WTC11 (cell line): ENCODE measurements at regions not wholly inside any gene's neighbourhood (a gene's known extent, or its start where the extent isn't known, plus 50 kb on each side); places are given as distances from the start of the nearest gene placed in this dataset.

ENCODE experiments used
- CDX4 ChIP-seq: fragments of 250-450 bp; sonication (Bioruptor Pico); IDR thresholded peaks from 2 replicates; pipeline ENCODE4 v1.9.0; 2021; ENCODE audit warnings: moderate library complexity, mild to moderate bottlenecking, inconsistent platforms, borderline replicate concordance
- FOXP1 ChIP-seq: sonication (generic); formaldehyde crosslinking; IDR thresholded peaks from 2 replicates; pipeline ENCODE4 v1.8.0; 2022; ENCODE audit warnings: missing genetic modification reagents, mild to moderate bottlenecking, moderate library complexity, borderline replicate concordance
- MYBL2 ChIP-seq: sonication (generic); formaldehyde crosslinking; IDR thresholded peaks from 2 replicates; pipeline ENCODE4 v1.8.1; 2023; ENCODE audit warnings: mild to moderate bottlenecking, moderate library complexity, missing genetic modification reagents
- NFYB ChIP-seq: sonication (generic); formaldehyde crosslinking; conservative IDR thresholded peaks from 2 replicates; pipeline ENCODE4 v1.8.0; 2022; ENCODE audit warnings: low read depth, missing genetic modification reagents
- USF2 ChIP-seq: sonication (generic); formaldehyde crosslinking; IDR thresholded peaks from 2 replicates; pipeline ENCODE4 v1.8.1; 2023; ENCODE audit warnings: mild to moderate bottlenecking, missing genetic modification reagents, moderate library complexity
- TF ChIP-seq, protein P1 (sequence below): fragments of 200-600 bp; IDR thresholded peaks from 2 replicates; pipeline ENCODE4 v1.8.0; 2022; ENCODE audit warnings: antibody characterized with exemption
- TF ChIP-seq, protein P2 (sequence below): sonication (generic); formaldehyde crosslinking; IDR thresholded peaks from 2 replicates; pipeline ENCODE4 v1.8.0; 2022; ENCODE audit warnings: mild to moderate bottlenecking, missing genetic modification reagents
- TF ChIP-seq, protein P3 (sequence below): sonication (generic); formaldehyde crosslinking; IDR thresholded peaks from 2 replicates; pipeline ENCODE4 v1.8.0; 2022; ENCODE audit warnings: mild to moderate bottlenecking, missing genetic modification reagents

- TF ChIP-seq NFYB (CRISPR knock-in tag) (no peak), USF2 (CRISPR knock-in tag) (no peak), CDX4 (no peak), FOXP1 (CRISPR knock-in tag) (no peak), MYBL2 (CRISPR knock-in tag) (no peak)
- TF ChIP-seq, protein P1, sequence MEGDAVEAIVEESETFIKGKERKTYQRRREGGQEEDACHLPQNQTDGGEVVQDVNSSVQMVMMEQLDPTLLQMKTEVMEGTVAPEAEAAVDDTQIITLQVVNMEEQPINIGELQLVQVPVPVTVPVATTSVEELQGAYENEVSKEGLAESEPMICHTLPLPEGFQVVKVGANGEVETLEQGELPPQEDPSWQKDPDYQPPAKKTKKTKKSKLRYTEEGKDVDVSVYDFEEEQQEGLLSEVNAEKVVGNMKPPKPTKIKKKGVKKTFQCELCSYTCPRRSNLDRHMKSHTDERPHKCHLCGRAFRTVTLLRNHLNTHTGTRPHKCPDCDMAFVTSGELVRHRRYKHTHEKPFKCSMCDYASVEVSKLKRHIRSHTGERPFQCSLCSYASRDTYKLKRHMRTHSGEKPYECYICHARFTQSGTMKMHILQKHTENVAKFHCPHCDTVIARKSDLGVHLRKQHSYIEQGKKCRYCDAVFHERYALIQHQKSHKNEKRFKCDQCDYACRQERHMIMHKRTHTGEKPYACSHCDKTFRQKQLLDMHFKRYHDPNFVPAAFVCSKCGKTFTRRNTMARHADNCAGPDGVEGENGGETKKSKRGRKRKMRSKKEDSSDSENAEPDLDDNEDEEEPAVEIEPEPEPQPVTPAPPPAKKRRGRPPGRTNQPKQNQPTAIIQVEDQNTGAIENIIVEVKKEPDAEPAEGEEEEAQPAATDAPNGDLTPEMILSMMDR, result no peak
- TF ChIP-seq, protein P2, sequence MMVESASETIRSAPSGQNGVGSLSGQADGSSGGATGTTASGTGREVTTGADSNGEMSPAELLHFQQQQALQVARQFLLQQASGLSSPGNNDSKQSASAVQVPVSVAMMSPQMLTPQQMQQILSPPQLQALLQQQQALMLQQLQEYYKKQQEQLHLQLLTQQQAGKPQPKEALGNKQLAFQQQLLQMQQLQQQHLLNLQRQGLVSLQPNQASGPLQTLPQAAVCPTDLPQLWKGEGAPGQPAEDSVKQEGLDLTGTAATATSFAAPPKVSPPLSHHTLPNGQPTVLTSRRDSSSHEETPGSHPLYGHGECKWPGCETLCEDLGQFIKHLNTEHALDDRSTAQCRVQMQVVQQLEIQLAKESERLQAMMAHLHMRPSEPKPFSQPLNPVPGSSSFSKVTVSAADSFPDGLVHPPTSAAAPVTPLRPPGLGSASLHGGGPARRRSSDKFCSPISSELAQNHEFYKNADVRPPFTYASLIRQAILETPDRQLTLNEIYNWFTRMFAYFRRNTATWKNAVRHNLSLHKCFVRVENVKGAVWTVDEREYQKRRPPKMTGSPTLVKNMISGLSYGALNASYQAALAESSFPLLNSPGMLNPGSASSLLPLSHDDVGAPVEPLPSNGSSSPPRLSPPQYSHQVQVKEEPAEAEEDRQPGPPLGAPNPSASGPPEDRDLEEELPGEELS (CRISPR knock-in tag), result no peak
- TF ChIP-seq, protein P3, sequence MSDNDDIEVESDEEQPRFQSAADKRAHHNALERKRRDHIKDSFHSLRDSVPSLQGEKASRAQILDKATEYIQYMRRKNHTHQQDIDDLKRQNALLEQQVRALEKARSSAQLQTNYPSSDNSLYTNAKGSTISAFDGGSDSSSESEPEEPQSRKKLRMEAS, result no peak
Measured at GRCh38 chr3:27883266-27883665, 161.1 kb upstream of the EOMES start.
